AG09309 (cell line): ENCODE measurements at regions not wholly inside any gene's neighbourhood (a gene's known extent, or its start where the extent isn't known, plus 50 kb on each side); places are given as distances from the start of the nearest gene placed in this dataset.
"Not testable (repeated sequence)": the region's sequence is repeated elsewhere in the genome, so short reads cannot be mapped to it uniquely, and the experiment has no call there.

Experiments
- DNase-seq: peaks from one replicate; pipeline ENCODE4 v3.0.0-alpha.2; 2010; ENCODE audit warnings: low read depth
- H3K4me3 ChIP-seq: 2 replicates; pipeline ENCODE4 v1.5.1; 2011; ENCODE audit warnings: mild to moderate bottlenecking, low read depth, low read length, moderate library complexity; ENCODE audit not compliant: control insufficient read depth
- CTCF ChIP-seq: IDR thresholded peaks from 2 replicates; pipeline ENCODE4 v1.5.1; 2011; ENCODE audit warnings: mild to moderate bottlenecking, low read depth, low read length, inconsistent platforms; ENCODE audit not compliant: insufficient read depth, control insufficient read depth; ENCODE audit errors: missing control alignments

DNA sequence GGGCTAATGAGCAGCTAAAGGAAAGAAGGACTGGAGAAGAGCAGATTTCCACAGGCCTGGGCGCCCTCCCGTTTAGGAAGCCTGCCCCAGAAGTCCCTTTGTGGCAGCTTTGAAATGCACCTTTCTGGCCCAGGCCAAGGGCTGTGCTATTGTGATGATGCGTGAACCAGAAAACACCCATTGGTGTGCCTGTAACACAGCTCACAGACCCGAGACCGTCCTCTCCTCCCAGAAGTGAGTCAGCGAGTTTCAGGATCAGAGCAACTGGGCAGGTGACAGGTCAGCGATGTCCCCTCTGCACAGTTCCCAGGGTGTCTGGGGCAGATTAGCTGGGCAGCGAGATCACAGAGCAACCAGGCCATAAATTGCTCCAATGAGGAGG is 71.9 kb upstream of the SULF2 start:
- TF ChIP-seq CTCF = no peak
- no peak for DNase-seq
- H3K4me3 ChIP-seq = no peak overlapping the region

- no peak for DNase-seq
- no peak for TF ChIP-seq CTCF
- H3K4me3 ChIP-seq = no peak overlapping the region
These were observed 70.5 kb upstream of the SULF2 start for GRCh38 chr20:47855799-47856198.

DNA sequence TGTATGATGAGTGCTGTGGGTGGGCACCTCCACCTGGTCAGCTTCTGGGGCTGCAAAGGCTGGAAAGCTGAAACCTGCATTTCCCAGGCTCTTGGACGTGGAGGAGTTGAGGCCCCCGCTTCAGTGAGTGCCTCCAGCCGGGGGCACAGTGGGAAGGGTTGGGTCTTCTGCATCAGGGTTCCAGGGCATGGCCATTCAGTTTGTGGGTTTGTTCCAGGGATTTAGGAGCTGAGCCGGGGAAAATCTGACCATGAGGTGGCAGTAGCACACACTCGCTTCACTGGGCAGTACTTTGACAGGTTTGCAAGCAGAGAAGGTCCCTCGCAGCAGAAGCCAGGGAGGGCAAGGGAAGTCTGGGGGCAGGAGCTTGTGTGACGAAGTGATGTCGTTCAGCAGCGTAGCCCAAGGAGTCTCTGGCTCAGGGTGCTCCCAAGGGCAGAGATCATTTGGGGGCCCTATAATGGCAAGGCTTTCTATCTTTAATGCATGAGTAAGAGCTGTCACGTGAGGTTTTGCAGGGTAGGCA is 69.5 kb upstream of the SULF2 start:
- TF ChIP-seq CTCF = peak; percentile 68
- H3K4me3 ChIP-seq = no peak overlapping the region
- no peak for DNase-seq

DNA sequence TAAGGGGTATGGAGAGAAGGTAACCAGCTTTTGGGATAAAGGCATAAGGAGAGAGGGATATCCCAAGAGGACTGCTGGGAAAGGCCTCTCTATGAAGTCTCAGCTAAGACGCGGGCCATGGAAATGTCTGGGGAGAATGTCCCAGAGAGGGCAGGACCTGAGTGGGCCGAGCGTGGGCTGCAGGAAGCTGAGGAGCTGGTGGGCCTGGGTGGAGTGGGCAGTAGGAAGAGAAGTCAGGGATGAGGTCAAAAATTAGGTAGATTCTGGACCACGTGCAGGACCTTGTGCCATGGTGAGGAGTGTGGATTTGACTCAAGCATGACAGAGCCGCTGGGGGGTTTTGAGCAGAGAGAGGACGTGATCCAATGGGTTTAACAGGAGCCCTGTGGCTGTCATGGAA is 66.5 kb upstream of the SULF2 start:
- no peak for DNase-seq
- no peak for TF ChIP-seq CTCF
- no peak overlapping the region for H3K4me3 ChIP-seq

DNA sequence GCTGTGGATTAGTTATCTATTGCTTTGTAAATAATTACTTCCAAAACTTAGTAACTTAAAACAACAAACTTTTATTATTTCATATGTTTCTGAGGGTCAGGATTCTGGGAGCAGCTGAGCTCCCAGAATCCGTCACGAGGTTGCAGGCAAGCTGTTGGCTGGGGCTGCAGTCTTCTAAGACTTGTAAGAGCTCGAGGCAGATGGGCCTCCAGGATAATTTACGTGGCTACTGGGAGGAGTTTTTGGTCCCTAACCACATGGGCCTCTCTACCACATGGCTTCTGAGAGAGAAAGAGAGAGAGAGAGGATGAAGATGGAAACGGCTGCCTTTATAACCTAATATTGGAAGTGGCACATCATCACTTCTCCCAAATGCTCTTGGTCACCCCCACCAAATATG is 64.9 kb upstream of the SULF2 start:
- no peak for TF ChIP-seq CTCF
- DNase-seq = no peak
- no peak overlapping the region for H3K4me3 ChIP-seq

DNA sequence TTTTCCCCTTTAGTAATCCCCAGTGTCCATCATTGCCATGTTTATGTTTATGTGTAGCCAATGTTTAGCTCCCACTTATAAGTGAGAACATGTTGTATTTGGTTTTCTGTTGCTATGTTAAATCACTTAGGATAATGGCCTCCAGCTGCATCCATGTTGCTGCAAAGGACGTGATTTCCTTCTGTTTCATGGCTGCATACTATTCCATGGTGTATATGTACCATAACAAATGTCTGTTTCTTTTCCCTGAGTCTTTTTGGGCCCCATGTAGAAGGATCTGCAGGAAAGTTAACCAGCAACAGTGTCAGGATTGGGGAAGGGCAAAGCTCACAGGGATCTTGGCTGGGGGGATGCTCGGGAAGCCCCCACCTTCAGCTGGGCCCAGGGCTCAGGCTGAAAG is 64.3 kb upstream of the SULF2 start:
- no peak for TF ChIP-seq CTCF

DNA sequence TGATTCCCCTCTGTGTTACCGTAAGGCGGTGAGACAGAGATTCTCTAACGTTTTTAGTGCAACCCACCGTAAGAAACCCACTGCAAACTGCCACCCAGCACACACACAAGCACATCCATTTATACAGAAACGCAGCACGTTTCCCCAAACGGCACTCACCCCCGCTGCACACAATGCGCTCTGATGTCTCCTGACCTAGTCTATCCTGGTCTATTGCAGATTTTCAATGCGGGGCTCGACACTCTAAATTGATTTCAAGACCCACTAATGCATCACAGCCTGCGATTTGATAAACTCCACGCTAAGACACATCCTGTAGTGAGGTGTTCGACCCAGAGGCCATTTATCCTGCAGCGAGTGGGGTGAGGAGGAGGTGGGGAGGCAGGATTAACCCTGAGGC is 63.7 kb upstream of the SULF2 start:
- DNase-seq = no peak
- no peak for TF ChIP-seq CTCF
- no peak overlapping the region for H3K4me3 ChIP-seq

More for the DNA sequence above, 64.3 kb upstream of the SULF2 start:
- no peak overlapping the region for H3K4me3 ChIP-seq
- no peak for DNase-seq

GRCh38 chr20:47848534-47848933 is 63.3 kb upstream of the SULF2 start:
- DNase-seq, H3K4me3 ChIP-seq: not testable (repeated sequence)
